ENCODE measurements at regions not wholly inside any gene's neighbourhood (a gene's known extent, or its start where the extent isn't known, plus 50 kb on each side); places are given as distances from the start of the nearest gene placed in this dataset.

GRCh38 chr5:74122979-74123590, 497.1 kb downstream of the ARHGEF28 start:
- H3K9me3 ChIP-seq (ENCODE audit: low read depth) = no peaks in the 10 kb centered on the region
- H4K20me1 ChIP-seq (ENCODE audit: low read depth) = no peaks in the 10 kb centered on the region
- no peak for DNase-seq (ENCODE audit: low spot score)
- no peaks in the 10 kb centered on the region for H3K36me3 ChIP-seq
- Mint-ChIP-seq H3K36me3 (no peaks in the 10 kb centered on the region), H3K27ac (no peak overlapping the region), H3K27me3 (ENCODE audit: insufficient read depth, low read depth) (peaks cover 7% of the 10 kb centered on the region), H3K9me3 (peaks cover 14% of the 10 kb centered on the region), H3K4me1 (peaks cover 9% of the 10 kb centered on the region), H3K4me3 (no peak overlapping the region)
- H3K4me1 ChIP-seq = no peaks in the 10 kb centered on the region
- H3F3A ChIP-seq (ENCODE audit: low read depth) = no peaks in the 10 kb centered on the region
- H2AFZ ChIP-seq (replicated peaks) = no peak overlapping the region
- no peak overlapping the region for H3K4me2 ChIP-seq
- H3K4me3 ChIP-seq = no peak overlapping the region
- TF ChIP-seq EZH2 (IDR thresholded peaks at IDR 0.05) (no peak), EZH2phosphoT487 (IDR thresholded peaks at IDR 0.05) (no peak), CTCF (IDR thresholded peaks at IDR 0.05) (no peak)
- H3K9ac ChIP-seq = no peak overlapping the region
- H3K27ac ChIP-seq = no peak overlapping the region
- H3K27me3 ChIP-seq = no peaks in the 10 kb centered on the region
- H3K79me2 ChIP-seq (ENCODE audit: low read depth) = no peaks in the 10 kb centered on the region

DNA sequence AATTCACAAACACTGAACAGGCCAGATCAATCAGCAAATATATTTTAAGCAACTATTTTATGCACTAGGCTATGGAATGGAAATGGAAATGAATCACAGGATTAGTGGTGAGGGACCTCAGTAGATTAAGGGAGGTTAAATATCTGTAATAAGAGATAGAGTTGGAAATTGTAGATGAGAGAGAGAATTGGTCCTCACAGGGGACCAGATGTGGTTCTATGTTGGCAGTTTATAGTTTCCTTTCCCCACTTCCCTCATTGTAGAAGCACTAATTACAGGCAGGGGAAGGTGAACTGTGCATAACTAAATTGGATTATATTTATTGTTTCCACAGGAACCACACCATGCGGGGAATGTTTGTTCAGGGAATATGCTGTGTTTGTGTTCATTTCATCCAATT, 496.2 kb downstream of the ARHGEF28 start:
- TF ChIP-seq CTCF (IDR thresholded peaks at IDR 0.05) (no peak), EZH2phosphoT487 (IDR thresholded peaks at IDR 0.05) (no peak), EZH2 (IDR thresholded peaks at IDR 0.05) (no peak)
- Histone ChIP-seq H3K4me2 (no peak overlapping the region), H3K4me3 (no peak overlapping the region), H3K79me2 (ENCODE audit: low read depth) (no peaks in the 10 kb centered on the region), H3K27me3 (no peaks in the 10 kb centered on the region), H3K4me1 (no peaks in the 10 kb centered on the region), H2AFZ (replicated peaks) (no peak overlapping the region), H3K36me3 (no peaks in the 10 kb centered on the region), H3K9me3 (ENCODE audit: low read depth) (no peaks in the 10 kb centered on the region), H3K9ac (no peak overlapping the region), H4K20me1 (ENCODE audit: low read depth) (no peaks in the 10 kb centered on the region), H3F3A (ENCODE audit: low read depth) (no peaks in the 10 kb centered on the region), H3K27ac (no peak overlapping the region)
- H3K4me3 Mint-ChIP-seq = no peak overlapping the region
- DNase-seq (ENCODE audit: low spot score) = no peak
- H3K36me3 Mint-ChIP-seq = no peaks in the 10 kb centered on the region
- no peak overlapping the region for H3K27ac Mint-ChIP-seq
- peaks cover 14% of the 10 kb centered on the region for H3K9me3 Mint-ChIP-seq
- peaks cover 7% of the 10 kb centered on the region for H3K27me3 Mint-ChIP-seq (ENCODE audit: insufficient read depth, low read depth)
- H3K4me1 Mint-ChIP-seq = peaks cover under 1% of the 10 kb centered on the region

GRCh38 chr5:74120585-74120984, 494.6 kb downstream of the ARHGEF28 start:
- Mint-ChIP-seq H3K4me3 (no peak overlapping the region), H3K27me3 (ENCODE audit: insufficient read depth, low read depth) (peaks cover 7% of the 10 kb centered on the region), H3K27ac (no peak overlapping the region), H3K4me1 (peaks cover 4% of the 10 kb centered on the region), H3K9me3 (peaks cover 14% of the 10 kb centered on the region), H3K36me3 (no peaks in the 10 kb centered on the region)
- H3K4me1 ChIP-seq = no peaks in the 10 kb centered on the region
- H3K4me2 ChIP-seq = no peak overlapping the region
- H3F3A ChIP-seq (ENCODE audit: low read depth) = no peaks in the 10 kb centered on the region
- H3K27me3 ChIP-seq = no peaks in the 10 kb centered on the region
- H2AFZ ChIP-seq (replicated peaks) = no peak overlapping the region
- no peaks in the 10 kb centered on the region for H4K20me1 ChIP-seq (ENCODE audit: low read depth)
- no peak overlapping the region for H3K4me3 ChIP-seq
- H3K79me2 ChIP-seq (ENCODE audit: low read depth) = no peaks in the 10 kb centered on the region
- no peak overlapping the region for H3K27ac ChIP-seq
- H3K9ac ChIP-seq = no peak overlapping the region
- H3K36me3 ChIP-seq = no peaks in the 10 kb centered on the region
- DNase-seq (ENCODE audit: low spot score) = no peak
- H3K9me3 ChIP-seq (ENCODE audit: low read depth) = no peaks in the 10 kb centered on the region
- TF ChIP-seq EZH2 (IDR thresholded peaks at IDR 0.05) = no peak
- TF ChIP-seq CTCF (IDR thresholded peaks at IDR 0.05) = no peak
- TF ChIP-seq EZH2phosphoT487 (IDR thresholded peaks at IDR 0.05) = no peak
